GM18511 (cell line): ENCODE measurements at regions not wholly inside any gene's neighbourhood (a gene's known extent, or its start where the extent isn't known, plus 50 kb on each side); places are given as distances from the start of the nearest gene placed in this dataset.
"Not testable (repeated sequence)": the region's sequence is repeated elsewhere in the genome, so short reads cannot be mapped to it uniquely, and the experiment has no call there.

Experiments
- ATAC-seq: cut with Tn5 transposase; IDR thresholded peaks from one replicate; pipeline ENCODE4 v1.9.1; 2021; ENCODE audit warnings: mild to moderate bottlenecking, moderate library complexity; ENCODE audit not compliant: unreplicated experiment

GRCh38 chr3:8399686-8400085 is 101.9 kb upstream of the LMCD1 start:
- ATAC-seq: no peak

GRCh38 chr3:8400911-8401310 is 100.7 kb upstream of the LMCD1 start:
- no peak for ATAC-seq

GRCh38 chr3:8403996-8404395 is 97.6 kb upstream of the LMCD1 start:
- ATAC-seq: no peak

GRCh38 chr3:8405144-8405543 is 96.5 kb upstream of the LMCD1 start:
- no peak for ATAC-seq

- no peak for ATAC-seq
Measured at GRCh38 chr3:8406479-8406878, 95.1 kb upstream of the LMCD1 start.

- no peak for ATAC-seq
Measured at GRCh38 chr3:8413337-8413926, 88.2 kb upstream of the LMCD1 start.

GRCh38 chr3:8416965-8417364 is 84.7 kb upstream of the LMCD1 start:
- peak; percentile 38 for ATAC-seq

GRCh38 chr3:8420612-8421011 is 81.0 kb upstream of the LMCD1 start:
- no peak for ATAC-seq

- no peak for ATAC-seq
Measured at GRCh38 chr3:8421267-8421666, 80.4 kb upstream of the LMCD1 start.

GRCh38 chr3:8421711-8422110 is 79.9 kb upstream of the LMCD1 start:
- no peak for ATAC-seq

- ATAC-seq: no peak
Measured at GRCh38 chr3:8423307-8423706, 78.3 kb upstream of the LMCD1 start.

- ATAC-seq: no peak
Measured at GRCh38 chr3:8424281-8424680, 77.3 kb upstream of the LMCD1 start.

GRCh38 chr3:8436661-8437287 is 64.8 kb upstream of the LMCD1 start:
- no peak for ATAC-seq

GRCh38 chr3:8438507-8439079 is 63.0 kb upstream of the LMCD1 start:
- no peak for ATAC-seq

- ATAC-seq: not testable (repeated sequence)
Measured at GRCh38 chr3:8440142-8440541, 61.5 kb upstream of the LMCD1 start.

- no peak for ATAC-seq
Measured at GRCh38 chr3:8441969-8442559, 59.6 kb upstream of the LMCD1 start.

- no peak for ATAC-seq
Measured at GRCh38 chr3:8442993-8443650, 58.5 kb upstream of the LMCD1 start.

GRCh38 chr3:8443829-8444791 is 57.5 kb upstream of the LMCD1 start:
- peak; percentile 73 for ATAC-seq

- ATAC-seq: no peak
Measured at GRCh38 chr3:8444883-8445282, 56.7 kb upstream of the LMCD1 start.

- ATAC-seq: no peak
Measured at GRCh38 chr3:8445861-8446260, 55.8 kb upstream of the LMCD1 start.

- ATAC-seq: no peak
Measured at GRCh38 chr3:8446845-8447244, 54.8 kb upstream of the LMCD1 start.
